ENCODE measurements at regions not wholly inside any gene's neighbourhood (a gene's known extent, or its start where the extent isn't known, plus 50 kb on each side); places are given as distances from the start of the nearest gene placed in this dataset.

DNA sequence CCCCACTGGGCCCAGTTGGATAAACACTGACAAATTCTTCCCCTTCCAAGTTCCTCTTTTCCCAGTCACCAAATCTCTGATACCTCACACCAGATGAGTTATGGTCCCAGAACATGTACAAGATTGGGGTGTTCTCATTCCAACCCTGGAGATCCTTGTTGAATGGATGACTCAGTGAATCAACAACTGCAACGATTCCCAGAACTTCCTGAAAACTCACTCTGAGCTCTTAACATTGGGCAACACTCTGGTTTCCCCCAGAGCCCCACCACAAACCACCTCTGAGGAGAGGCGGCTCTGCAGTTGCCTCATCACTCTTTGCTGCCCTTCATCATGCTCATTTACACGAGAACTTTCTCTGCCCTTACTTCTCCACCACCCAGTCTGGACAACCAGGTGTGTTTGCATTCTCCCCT is 115.2 kb downstream of the MRPL14 start:
- no peak for DNase-seq (ENCODE audit: low read depth)

DNA sequence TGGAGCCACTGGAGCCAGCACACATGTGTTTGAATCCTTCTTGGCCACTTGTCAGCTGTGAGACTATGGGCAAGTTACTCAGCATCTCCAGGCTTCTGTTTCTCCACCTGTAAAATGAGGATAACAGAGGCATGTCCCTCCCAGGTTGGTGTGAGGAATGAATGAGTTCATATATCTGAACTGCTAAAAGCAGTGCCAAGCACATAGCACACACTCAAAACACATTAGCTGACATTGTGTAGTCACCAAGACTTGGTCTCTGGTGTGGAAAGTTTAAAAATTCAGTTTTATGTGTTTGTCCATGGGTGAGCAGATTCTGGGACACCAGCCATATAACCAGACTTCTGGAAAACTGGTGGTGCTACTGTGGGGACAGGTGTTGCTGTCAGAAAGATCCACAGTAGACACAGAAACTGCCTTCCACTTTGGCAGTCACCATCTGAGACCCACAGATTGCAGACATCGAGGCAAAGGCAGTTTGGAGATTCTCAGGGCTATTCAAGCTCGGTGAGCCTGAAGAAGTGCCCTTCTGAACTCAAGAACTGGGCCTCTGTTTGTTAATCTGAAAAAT is 115.8 kb downstream of the MRPL14 start:
- no peak for DNase-seq (ENCODE audit: low read depth)

DNA sequence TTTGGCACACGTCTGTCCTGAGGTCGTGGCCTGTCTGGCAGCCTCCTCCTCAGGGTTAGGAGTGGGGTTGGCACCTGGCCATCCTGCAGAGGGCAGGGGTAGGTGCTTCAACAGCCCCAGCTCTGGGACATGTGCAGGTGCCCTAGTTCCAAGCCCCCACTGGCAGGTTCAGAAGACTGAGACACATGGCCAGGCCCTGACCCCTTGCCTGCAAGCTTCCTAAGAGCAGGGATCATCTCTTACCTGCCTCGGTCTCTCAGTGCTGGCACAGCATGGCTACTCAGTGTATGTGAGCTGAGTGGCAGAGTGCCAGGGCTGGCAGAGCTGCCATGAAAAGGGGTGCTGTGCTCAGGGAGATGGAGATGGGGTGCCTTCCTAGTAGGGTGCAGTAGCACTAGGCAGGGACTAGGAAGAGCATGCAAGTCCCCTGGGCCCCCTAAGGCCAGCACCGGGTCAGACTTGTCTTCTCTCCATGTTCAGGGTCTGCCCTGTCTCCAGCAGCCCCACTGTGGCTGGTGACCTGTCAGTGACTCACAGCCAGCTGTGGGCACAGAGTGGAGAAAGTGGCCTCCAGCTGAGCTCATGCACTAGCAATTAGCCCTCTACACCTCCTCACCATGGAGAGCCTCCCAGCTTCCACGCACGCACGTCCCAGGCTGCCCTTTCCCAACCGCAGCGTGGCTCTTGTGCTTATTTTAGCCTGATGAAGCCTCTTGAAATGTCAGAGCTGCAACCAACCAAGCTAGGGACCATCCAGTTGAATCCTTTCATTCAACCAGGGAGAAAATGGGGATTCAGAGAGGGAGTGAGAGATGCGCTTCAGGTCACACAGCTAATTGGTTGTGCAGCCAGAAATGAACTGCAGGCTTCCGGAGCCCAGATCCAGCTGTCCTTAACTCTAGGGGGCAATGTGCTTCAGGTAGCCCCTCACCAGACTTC is 116.6 kb downstream of the MRPL14 start:
- DNase-seq (ENCODE audit: low read depth): no peak

DNA sequence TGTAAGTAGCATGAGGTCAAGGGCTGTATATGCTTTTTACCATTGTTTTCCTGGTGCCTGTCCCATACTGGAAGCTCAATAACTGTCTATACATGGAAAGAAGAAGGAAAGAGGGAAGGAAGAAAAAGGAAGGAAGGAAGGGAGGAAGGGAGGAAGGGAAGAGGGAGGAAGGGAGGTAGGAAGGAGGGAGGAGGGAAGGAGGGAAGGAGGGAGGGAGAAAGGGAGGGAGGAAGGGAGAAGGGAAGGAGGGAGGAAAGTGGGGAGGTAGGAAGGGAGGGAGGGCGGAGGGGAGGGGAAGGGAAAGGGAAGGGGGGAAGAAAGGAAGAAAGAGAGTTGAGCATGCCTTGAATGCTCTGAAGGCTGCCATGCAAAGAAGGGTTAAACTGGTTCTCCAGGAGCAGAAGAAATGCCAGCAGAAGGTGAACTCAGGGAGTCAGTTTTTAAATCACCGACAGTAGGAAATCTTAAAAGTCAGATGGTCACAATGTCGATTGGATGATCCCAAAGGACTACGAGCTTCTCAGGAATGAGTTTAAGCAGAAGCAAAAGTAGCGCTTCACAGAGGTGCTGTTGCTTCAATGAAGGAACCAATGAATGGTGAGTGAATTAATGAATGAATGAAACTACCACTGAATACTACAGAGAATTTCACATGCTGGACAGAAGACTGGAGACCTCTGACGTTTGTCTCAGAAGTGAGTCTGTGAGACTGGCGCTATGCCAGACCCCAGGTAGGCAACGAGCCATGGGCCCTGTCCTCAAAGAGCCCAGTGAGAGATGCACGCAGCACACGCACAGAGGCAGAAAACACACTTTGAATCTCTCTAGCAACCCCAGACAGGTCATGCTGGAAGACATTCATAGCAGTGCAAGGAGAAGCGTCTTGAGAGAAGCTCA is 117.6 kb downstream of the MRPL14 start:
- no peak for DNase-seq (ENCODE audit: low read depth)

DNA sequence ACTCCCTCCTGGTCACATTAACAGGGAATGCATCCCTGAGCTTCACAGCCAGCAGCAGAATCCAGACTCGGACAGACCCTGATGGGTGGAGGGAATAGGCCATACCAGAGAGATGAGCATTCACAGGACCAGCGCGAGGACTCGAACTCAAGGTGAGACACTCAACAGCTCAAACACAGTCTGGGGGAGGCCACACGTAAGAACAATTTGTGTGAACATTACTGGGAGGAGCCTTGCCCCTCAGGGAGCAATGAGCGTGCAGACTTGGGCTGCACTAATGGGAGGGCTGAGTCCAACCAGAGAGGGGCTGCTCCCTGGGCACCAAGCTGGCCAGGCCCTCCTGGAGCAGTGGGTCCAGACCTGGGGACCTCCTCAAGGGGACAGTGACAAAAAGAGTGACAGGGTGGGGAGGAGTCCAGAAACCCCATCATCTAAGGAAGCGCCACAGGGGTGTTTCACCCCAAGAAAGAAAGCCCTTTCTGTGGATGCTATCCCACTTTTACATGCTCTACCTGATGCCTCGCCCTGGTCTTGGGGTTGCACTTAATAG is 118.4 kb downstream of the MRPL14 start:
- no peak for DNase-seq (ENCODE audit: low read depth)

DNA sequence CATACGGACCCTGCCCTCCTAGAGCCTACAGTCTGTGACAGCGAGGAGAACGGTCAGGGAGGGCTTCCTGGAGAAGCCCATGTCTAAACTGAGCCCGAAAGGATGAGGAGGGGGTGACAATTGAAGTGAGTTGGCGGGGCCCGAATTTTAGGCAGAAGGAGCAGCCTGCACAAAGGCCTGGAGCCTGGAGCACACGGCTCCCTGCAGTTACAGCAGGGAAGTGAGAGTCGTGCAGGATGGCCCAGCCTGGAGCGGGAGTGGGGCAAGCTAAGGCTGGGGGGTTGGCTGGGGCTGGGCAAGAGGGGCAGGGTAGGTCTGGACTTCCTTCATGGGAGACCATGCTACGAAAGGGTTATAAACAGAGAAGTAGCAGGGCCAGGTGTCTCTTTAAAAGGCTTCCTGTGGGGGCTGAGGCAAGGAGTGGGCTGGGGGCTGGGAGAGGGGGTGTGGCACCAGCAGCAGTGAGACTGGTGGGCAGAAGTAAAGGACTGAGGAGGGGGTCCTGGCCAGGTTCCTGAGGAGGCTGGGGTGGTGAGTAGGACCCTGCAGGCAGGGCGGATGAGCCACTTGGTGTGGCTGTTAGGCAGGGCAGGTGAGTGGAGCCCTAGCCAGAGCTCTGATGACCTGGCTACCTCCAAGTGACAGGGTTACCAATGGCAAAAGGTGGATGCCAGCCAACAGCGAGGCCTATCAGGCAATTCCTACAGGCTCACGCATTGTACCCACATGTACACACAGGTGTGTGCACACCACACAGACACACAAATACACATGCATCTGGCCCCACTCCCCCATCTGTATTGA is 119.2 kb downstream of the MRPL14 start:
- DNase-seq (ENCODE audit: low read depth): no peak

DNA sequence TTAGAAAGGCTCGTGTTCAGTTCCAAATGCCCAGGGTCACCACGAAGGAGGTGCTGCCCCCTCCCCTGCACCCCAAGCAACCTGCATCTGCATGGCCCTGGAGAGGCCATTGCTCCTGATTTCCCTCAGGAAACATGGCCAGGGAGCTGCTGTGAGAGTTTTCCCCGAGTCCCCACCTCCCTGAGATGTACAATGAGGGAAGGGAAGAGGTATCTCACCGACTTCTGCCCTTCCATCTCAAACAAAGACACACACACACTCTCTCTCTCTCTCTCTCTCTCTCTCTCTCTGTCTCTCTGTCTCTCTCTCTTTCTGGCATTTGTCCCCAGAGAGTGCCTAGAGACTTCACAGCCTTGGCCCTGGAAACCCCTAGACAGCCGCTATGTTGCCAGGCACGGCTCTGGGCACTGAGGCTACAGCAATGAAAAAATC is 120.4 kb downstream of the MRPL14 start:
- DNase-seq (ENCODE audit: low read depth): no peak

DNA sequence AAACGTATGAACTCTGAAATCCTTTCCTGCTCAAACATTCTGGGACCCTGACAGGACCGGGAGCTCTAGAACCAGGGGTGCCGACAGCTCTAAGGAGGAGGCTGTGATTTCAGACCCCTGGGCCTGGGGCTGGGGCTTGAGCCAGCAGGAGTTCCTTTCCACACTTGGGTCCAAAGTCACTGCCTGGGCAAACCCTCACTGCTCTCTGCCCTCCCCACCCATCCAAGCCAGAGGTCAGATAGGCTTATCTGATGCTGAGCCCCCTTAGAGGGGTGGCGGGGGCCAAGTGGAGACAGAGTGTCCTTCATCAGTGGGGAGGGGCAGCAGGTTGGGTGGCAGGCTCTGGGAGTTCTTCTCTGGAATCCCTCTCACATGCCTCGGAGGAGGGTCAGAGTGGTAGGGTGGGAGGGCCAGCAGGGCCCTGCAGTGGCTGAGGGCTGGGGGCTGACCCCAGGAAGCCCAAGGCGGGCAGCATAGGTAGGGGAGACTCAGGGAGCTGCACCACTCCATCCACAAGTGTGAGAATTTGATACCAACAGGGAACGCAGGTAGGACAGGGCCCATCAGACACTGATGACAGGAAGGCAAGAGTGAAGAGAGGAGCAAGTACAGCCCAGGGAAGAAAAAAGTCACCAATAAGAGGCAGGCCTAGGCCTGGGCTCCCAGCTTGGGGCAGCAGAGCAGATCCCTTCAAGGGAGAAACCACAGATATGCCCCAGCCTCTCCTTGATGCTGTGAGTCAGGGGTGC is 121.0 kb downstream of the MRPL14 start:
- no peak for DNase-seq (ENCODE audit: low read depth)

DNA sequence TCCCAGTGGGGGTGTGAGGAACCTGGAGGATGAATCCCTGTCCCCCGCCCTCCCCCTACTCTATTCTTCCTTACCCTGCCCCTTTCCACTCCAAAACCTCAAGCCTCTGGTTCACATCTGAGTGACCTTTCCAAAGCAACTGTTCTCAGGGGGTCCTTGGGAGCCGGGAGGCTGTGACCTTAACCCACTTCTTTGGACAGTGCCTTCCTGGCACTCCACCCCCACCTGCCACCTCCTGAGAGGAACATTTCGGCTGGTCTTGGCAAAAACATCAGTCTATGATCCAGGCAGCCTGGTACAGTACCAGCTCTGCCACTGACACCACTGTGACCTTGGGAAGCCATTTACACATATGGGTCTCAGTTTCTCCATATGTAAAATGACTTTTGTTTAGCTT is 121.7 kb downstream of the MRPL14 start:
- no peak for DNase-seq (ENCODE audit: low read depth)

DNA sequence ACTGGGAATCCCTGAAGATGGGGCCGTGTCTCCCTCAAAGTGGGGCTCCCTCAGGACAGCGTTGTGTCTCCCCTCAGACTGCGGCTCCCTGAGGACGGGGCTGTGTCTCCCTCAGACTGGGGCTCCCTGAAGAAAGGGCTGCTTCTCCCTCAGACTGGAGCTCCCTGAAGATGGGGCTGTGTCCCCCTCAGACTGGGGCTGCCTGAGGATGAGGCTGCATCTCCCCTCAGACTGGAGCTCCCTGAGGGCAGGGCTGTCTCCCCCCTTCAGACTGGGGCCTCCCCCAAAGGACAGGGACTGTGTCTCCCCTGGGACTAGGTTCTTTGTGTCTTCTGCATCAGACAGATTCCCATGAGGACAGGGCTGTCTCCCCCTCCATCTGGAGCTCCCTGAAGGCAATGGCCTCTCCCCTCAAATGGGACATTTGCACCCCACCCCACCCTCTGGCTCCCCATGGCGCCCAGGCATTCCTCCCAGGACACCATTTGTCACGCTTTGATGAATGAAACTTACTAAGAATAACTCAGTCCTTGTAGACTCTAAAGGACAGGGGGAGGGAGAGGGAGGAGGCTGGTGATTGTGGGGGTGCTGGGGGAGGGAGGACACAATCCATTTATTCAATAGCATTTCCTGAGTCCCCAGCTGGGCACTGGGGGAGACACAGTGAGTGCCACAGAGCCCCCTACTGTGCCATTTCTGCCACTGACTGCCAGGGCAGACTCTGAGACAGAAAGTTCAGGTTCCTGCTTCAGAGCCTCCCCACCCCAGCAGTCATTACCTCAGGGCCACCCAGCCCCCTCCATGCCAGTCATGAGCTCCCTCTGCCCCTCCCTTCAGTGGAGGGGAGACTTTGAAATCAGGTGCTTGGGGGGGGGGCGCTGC is 122.4 kb downstream of the MRPL14 start:
- no peak for DNase-seq (ENCODE audit: low read depth)

DNA sequence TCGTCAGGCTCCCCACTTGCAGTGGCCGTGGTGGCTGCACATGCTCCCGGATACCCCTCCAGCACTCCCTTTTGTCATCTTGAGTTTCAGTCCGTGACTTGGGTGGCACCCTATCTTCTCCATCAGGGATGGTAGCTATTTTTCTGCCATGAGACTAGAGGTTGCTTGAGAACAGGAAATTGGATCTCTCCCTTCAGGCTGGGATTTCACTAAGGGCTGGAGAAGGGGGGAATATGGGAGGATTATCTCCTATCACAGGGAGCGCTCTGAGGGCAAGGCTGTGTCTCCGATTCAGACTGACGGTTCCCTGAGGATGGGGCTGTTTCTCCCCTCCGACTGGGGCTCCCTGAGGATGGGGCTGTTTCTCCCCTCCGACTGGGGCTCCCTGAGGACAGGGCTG is 123.1 kb downstream of the MRPL14 start:
- DNase-seq (ENCODE audit: low read depth): no peak

DNA sequence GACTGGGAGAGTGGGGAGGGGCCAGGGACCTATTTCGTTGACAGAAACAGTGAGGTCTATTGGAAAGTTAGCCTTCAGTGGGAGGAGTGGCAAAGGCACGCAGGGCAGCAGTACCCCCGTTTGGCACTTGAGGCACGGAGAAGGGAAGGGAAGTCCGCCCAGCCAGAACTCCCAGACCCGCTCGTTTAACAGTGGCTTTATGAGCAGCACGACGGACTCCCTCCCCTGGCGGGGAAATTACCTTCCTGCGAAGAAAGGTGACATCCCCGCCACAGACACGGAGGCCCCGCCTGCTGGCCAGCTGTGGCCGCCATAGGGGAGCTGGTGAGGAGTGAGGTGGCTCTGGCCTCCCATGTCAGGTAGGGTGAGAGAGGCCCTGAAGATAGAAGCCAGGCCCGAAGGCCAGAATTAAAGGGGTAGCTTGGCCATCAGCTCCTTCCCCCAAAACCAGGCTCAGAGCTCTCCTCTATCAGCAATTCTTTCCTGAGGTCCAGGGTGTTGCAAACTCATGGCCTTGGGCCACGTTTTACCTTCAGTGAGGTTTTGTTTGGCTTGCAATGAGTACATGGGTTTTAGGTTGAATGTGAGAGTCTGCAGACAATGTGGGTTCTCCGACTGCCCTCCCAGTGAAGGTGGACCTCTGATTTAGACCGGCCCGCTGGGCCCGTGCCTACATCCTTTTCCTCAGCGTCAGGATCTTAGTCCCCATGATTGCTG is 123.7 kb downstream of the MRPL14 start:
- DNase-seq (ENCODE audit: low read depth): no peak

DNA sequence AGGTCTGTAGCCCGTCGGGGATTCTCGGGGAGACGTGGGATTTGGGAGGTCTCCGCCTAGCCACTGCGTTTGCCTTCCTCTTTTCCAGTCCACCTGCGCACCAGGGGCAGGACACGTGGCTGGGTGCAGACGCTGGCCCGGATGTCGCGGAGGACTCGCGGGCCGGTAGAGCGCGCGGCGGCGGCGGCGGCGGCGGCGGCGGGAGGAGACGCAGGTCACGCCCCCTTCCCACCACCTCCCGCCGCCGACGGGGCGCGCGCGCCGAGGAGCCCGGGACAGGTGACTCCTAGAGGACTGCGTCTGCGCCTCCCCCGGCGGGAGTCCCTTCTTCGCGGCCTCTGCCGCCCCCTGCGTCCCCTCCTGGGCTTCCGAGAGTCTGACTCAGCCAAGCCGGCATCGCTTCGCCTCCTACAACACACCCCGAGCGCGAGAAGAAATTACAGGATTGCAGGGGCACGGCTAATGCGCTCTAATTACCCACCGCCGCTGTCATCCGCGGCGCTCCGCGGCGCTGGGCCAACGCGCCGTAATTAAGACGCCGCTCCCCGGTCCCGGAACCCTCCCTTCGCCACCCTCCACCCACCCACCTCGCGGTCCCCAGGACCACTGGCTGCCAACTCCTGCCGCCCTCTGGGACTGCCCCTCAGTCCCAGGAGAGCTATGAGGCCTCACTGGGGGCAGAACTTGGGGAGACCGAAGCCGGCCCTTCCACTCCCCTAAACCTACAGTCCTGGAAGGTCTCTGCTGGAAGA is 124.5 kb downstream of the MRPL14 start:
- no peak for DNase-seq (ENCODE audit: low read depth)

DNA sequence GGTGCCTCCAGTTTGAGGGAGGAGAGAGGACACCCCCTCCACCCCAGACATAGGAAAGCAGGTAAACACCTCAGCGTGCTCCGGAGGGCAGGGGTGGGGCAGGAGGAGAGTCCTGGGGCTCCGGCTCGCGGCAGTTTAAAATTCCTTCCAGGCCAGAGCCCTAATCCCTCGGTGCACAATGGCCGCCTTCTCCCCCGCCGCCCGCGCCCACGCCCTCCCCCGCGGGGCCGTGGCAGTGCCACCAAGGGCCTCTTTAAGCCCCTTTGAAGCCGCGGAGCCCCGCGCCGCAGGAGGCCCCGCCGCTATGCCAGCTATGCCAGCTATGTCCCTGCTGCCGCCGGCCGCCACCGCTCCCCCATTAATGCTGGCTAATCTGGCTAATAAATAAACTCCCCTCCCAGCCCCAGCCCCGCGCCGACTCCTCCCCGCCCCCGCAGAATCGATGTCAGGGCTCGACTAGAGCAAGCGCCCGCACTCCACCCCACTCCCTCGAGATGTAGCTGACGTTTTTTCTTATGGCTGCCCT is 125.1 kb downstream of the MRPL14 start:
- DNase-seq (ENCODE audit: low read depth): no peak

DNA sequence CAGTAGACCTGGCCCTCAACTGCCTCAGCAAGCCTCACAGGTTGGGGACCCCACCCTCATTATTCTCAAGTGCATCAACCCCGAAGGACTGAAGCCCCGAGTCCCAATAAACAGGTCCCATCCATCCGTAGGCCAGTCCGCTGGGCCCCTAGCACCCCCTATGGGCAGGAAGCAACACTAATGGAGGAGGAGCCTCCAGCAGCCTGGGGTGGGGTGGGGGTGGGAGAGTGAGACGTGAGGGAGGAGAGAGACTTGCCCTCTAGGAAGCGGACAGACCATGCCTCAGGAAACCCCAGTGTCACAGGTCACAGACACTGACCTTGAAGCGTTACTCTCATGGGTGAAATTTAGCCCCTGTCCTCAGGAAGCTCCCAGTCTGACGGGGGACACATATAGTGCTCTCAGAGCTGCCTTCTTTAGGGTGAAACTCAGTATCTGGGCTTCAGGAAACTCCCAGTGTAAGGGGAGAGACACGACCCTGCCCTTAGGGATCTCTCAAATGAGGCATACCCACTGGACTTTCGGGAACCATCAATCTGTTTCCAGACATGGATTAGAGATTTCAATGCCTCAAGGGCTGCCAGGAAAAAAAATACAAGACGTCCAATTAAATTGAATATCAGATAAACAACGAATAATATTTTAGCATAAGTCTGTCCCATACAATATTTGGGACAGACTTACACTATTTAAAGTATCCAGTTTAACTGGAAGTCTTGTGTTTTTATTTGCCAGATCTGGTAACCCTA is 125.8 kb downstream of the MRPL14 start:
- no peak for DNase-seq (ENCODE audit: low read depth)

DNA sequence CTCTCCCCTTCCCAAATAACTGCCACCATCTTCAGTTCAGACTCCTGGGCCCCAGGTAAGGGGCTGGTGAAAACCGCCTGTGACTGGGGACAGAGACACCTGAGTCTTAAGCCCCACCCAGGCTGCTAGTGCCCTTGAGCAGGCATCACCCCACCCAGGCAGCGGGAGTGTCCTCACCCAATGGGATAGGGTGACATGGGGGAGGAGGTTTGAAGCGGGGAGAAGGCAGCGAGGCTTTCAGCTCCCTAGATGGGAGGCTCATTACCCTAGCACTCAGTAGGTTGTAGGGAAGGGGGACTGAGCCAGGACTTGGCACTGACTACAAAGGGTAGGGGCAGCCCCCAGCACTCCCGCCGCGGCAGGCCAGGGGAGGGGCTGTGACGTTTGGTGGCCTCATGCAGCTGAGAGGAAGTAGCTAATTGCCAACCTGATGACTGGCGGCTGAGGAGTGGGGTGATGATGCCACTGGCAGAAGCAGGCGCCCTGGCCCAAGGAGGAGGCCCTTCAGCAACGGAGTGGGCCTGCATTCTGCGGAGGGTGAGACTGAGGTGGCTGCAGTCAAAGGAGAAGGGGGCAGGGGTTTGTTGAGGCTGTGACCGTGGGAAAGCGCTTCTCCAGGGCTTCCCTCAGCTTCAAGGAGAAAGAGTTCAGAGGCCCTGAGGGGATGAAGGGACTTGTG is 126.9 kb downstream of the MRPL14 start:
- DNase-seq (ENCODE audit: low read depth): no peak

DNA sequence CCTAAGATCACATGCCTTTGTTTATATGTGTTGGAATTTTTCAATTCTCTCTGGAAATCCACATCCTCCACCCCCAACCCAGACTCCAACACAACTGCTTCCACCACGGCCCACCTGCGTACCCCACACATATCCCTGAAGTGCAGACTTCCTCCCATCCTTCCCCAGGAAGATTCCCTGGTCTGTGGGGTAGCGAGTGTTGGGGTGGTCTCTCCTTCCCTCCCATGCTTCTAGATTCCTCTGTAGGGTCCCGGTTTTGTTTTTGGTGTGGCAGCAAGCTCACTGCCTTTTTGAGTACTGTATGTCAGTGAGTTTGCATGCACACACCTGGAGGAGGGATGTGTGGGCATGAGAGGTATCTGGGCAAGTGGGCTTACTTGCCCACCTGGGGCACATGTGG is 127.6 kb downstream of the MRPL14 start:
- DNase-seq (ENCODE audit: low read depth): no peak
